T-helper 1 cell (primary cell): ENCODE measurements at regions not wholly inside any gene's neighbourhood (a gene's known extent, or its start where the extent isn't known, plus 50 kb on each side); places are given as distances from the start of the nearest gene placed in this dataset.
"Not testable (repeated sequence)": the region's sequence is repeated elsewhere in the genome, so short reads cannot be mapped to it uniquely, and the experiment has no call there.

Experiments used
- DNase-seq, 5 donors: peaks; one replicate each; pipeline ENCODE4 v3.0.0-alpha.2; 2012 to 2020

GRCh38 chr1:82391712-82392111 is 591.0 kb downstream of the ADGRL2 start:
- DNase-seq, result no peak

GRCh38 chr1:82390627-82391026 is 589.9 kb downstream of the ADGRL2 start:
- no peak for DNase-seq

- DNase-seq, result no peak
These were observed 587.9 kb downstream of the ADGRL2 start for GRCh38 chr1:82388679-82389078.

GRCh38 chr1:82387012-82387366 is 586.3 kb downstream of the ADGRL2 start:
- DNase-seq, result no peak

GRCh38 chr1:82386365-82387011 is 585.8 kb downstream of the ADGRL2 start:
- no peak for DNase-seq

- no peak for DNase-seq
These were observed 584.0 kb downstream of the ADGRL2 start for GRCh38 chr1:82384776-82385175.

GRCh38 chr1:82377201-82377884 is 576.6 kb downstream of the ADGRL2 start:
- no peak for DNase-seq

GRCh38 chr1:82373710-82374109 is 573.0 kb downstream of the ADGRL2 start:
- DNase-seq, result no peak

GRCh38 chr1:82371844-82372498 is 571.2 kb downstream of the ADGRL2 start:
- DNase-seq, result no peak

GRCh38 chr1:82367456-82367855 is 566.7 kb downstream of the ADGRL2 start:
- no peak for DNase-seq

- no peak for DNase-seq
These were observed 566.0 kb downstream of the ADGRL2 start for GRCh38 chr1:82366689-82367088.

- not testable (repeated sequence) for DNase-seq
These were observed 558.8 kb downstream of the ADGRL2 start for GRCh38 chr1:82359541-82359940.

- not testable (repeated sequence) for DNase-seq
These were observed 558.0 kb downstream of the ADGRL2 start for GRCh38 chr1:82358706-82359105.

- DNase-seq, result not testable (repeated sequence)
These were observed 553.8 kb downstream of the ADGRL2 start for GRCh38 chr1:82354546-82354945.

- DNase-seq, result no peak
These were observed 547.8 kb downstream of the ADGRL2 start for GRCh38 chr1:82348487-82348886.

- no peak for DNase-seq
These were observed 545.4 kb downstream of the ADGRL2 start for GRCh38 chr1:82346141-82346540.

- DNase-seq, result no peak
These were observed 542.6 kb downstream of the ADGRL2 start for GRCh38 chr1:82343381-82343780.

- DNase-seq, result no peak
These were observed 536.9 kb downstream of the ADGRL2 start for GRCh38 chr1:82337635-82338034.

- no peak for DNase-seq
These were observed 529.6 kb downstream of the ADGRL2 start for GRCh38 chr1:82330330-82330729.

GRCh38 chr1:82329226-82329625 is 528.5 kb downstream of the ADGRL2 start:
- no peak for DNase-seq

- no peak for DNase-seq
These were observed 522.6 kb downstream of the ADGRL2 start for GRCh38 chr1:82323144-82323841.

GRCh38 chr1:82321794-82322193 is 521.1 kb downstream of the ADGRL2 start:
- DNase-seq, result no peak

- DNase-seq, result no peak
These were observed 518.8 kb downstream of the ADGRL2 start for GRCh38 chr1:82319546-82319945.

- no peak for DNase-seq
These were observed 518.2 kb downstream of the ADGRL2 start for GRCh38 chr1:82318921-82319320.
